Motor neuron (in vitro differentiated cells): ENCODE measurements at regions not wholly inside any gene's neighbourhood (a gene's known extent, or its start where the extent isn't known, plus 50 kb on each side); places are given as distances from the start of the nearest gene placed in this dataset.
A peak's percentile ranks its signal among the peaks of the same experiment; 100 is the strongest.

Experiments
- ATAC-seq, 8 experiments: fragments of 200-7000 bp; cut with Tn5 transposase; replicated peaks in 6 of 8; 2 replicates each; pipeline ENCODE4 v1.8.0; 2021; ENCODE audit warnings: mild to moderate bottlenecking in 8 of 8, moderate library complexity in 8 of 8
- H3K27ac ChIP-seq, 2 donors: fragments of 250-450 bp; sonication (Bioruptor Pico); 2 replicates each; pipeline ENCODE4 v1.9.0; 2021; ENCODE audit warnings: antibody characterized with exemption in 2 of 2, mild to moderate bottlenecking in 2 of 2, moderate library complexity in 1 of 2
- H3K4me1 ChIP-seq, 2 donors: fragments of 250-450 bp; sonication (Bioruptor Pico); replicated peaks in 1 of 2; 2 replicates each; pipeline ENCODE4 v1.6.1; 2021; ENCODE audit warnings: antibody characterized with exemption in 2 of 2, mild to moderate bottlenecking in 2 of 2, moderate library complexity in 1 of 2
- H3K4me3 ChIP-seq, 5 donors: fragments of 250-450 bp; sonication (Bioruptor Pico); 2 replicates each; pipeline ENCODE4 v1.9.0; 2021; ENCODE audit warnings: antibody characterized with exemption in 5 of 5, mild to moderate bottlenecking in 5 of 5, moderate library complexity in 4 of 5
- WGBS, 10 experiments: fragments of 450-650 bp; shearing (Covaris generic); methylation state at CpG; one replicate each; pipeline ENCODE4 v1.0.0; 2022; 5-methylcytosine and 5-hydroxymethylcytosine counted together
- in situ Hi-C, 9 experiments: fragments of 400-800 bp; cut with MboI; loops; one replicate each; pipeline ENCODE4 v1.15.0; 2021; ENCODE audit warnings: low sequenced_read_pairs in 9 of 9, low pct_unique_long_range_greater_than_20kb in 2 of 9; ENCODE audit not compliant: unreplicated experiment in 9 of 9

GRCh38 chr1:163406772-163407171, 85.0 kb downstream of the NUF2 start:
- WGBS, 10 experiments = 0 to 100% (median 83%) methylated on average over 1 to 3 of the region's 7 CpGs; no CpG with 5 or more reads in 3 of the 10 experiments
- in situ Hi-C loops = loop anchor here in 3 of 9 experiments (25.0 kb wide), 2 partner anchors 1381 to 1656 kb away; no protein-coding TSS in a partner anchor
- no peak for ATAC-seq

GRCh38 chr1:163408262-163408661, 86.5 kb downstream of the NUF2 start:
- WGBS, 10 experiments = 37 to 100% (median 95%) methylated on average over 1 to 24 of the region's 24 CpGs; no CpG with 5 or more reads in 1 of the 10 experiments
- in situ Hi-C loops = loop anchor here in 3 of 9 experiments (25.0 kb wide), 2 partner anchors 1379 to 1654 kb away; no protein-coding TSS in a partner anchor
- no peak overlapping the region for H3K4me3 ChIP-seq
- H3K27ac ChIP-seq = no peak overlapping the region
- ATAC-seq = no peak
- H3K4me1 ChIP-seq = peaks cover 22 to 26% of the 10 kb centered on the region in 2 donors

More at GRCh38 chr1:163406772-163407171, 85.0 kb downstream of the NUF2 start:
- no peak overlapping the region for H3K27ac ChIP-seq
- H3K4me3 ChIP-seq = no peak overlapping the region
- H3K4me1 ChIP-seq = peaks cover 18 to 22% of the 10 kb centered on the region in 2 donors

- Histone ChIP-seq H3K27ac (peak overlapping the region; percentile 3 to 11), H3K4me1 (peaks cover 20 to 25% of the 10 kb centered on the region in 2 donors), H3K4me3 (peak overlapping the region in 2 of 5 donors; percentile 7 to 9)
- ATAC-seq = peak in 7 of 8 experiments; percentile 46 to 92 (median 84)
- in situ Hi-C loops = loop anchor here in 4 of 9 experiments (10.0 to 25.0 kb wide), 3 partner anchors 114 to 1652 kb away; no protein-coding TSS in a partner anchor
- WGBS, 10 experiments = 0 to 50% (median 11%) methylated on average over 1 to 9 of the region's 10 CpGs; no CpG with 5 or more reads in 2 of the 10 experiments
Observed at GRCh38 chr1:163410073-163410999, 88.6 kb downstream of the NUF2 start.

GRCh38 chr1:163412221-163412620, 90.5 kb downstream of the NUF2 start:
- in situ Hi-C loops = loop anchor here in 4 of 9 experiments (10.0 to 25.0 kb wide), 3 partner anchors 113 to 1650 kb away; no protein-coding TSS in a partner anchor
- Histone ChIP-seq H3K4me1 (peaks cover 20 to 37% of the 10 kb centered on the region in 2 donors), H3K4me3 (no peak overlapping the region), H3K27ac (no peak overlapping the region)
- WGBS, 10 experiments = 87 to 100% (median 89%) methylated on average over 1 of the region's 1 CpG; no CpG with 5 or more reads in 7 of the 10 experiments
- ATAC-seq = no peak

GRCh38 chr1:163414778-163415177, 93.0 kb downstream of the NUF2 start:
- no peak overlapping the region for H3K4me3 ChIP-seq
- peaks cover 19 to 36% of the 10 kb centered on the region in 2 donors for H3K4me1 ChIP-seq
- in situ Hi-C loops = loop anchor here in 4 of 9 experiments (10.0 to 25.0 kb wide), 3 partner anchors 110 to 1648 kb away; no protein-coding TSS in a partner anchor
- no peak for ATAC-seq
- no peak overlapping the region for H3K27ac ChIP-seq
- 0 to 100% (median 74%) methylated on average over 1 to 3 of the region's 3 CpGs for WGBS, 10 experiments

GRCh38 chr1:163421701-163422100, 99.9 kb downstream of the NUF2 start:
- no peak for ATAC-seq
- Histone ChIP-seq H3K4me1 (peaks cover 10 to 13% of the 10 kb centered on the region in 2 donors), H3K4me3 (no peak overlapping the region), H3K27ac (no peak overlapping the region)
- in situ Hi-C loops = loop anchor here in 3 of 9 experiments (25.0 kb wide), 2 partner anchors 1366 to 1641 kb away; no protein-coding TSS in a partner anchor
- 15 to 100% (median 70%) methylated on average over 1 to 2 of the region's 2 CpGs for WGBS, 10 experiments

- Histone ChIP-seq H3K27ac (no peak overlapping the region), H3K4me3 (no peak overlapping the region), H3K4me1 (peaks cover 21 to 24% of the 10 kb centered on the region in 2 donors)
- WGBS, 10 experiments = 63 to 98% (median 94%) methylated on average over 6 to 27 of the region's 27 CpGs
- no peak for ATAC-seq
- in situ Hi-C loops = loop anchor here in 3 of 9 experiments (25.0 kb wide), 2 partner anchors 1364 to 1639 kb away; no protein-coding TSS in a partner anchor
Observed at GRCh38 chr1:163422738-163423404, 101.1 kb downstream of the NUF2 start.

GRCh38 chr1:163426505-163427251, 104.9 kb downstream of the NUF2 start:
- ATAC-seq = peak in 5 of 8 experiments; percentile 81 to 97 (median 94)
- Histone ChIP-seq H3K4me1 (peaks cover 22 to 23% of the 10 kb centered on the region in 2 donors), H3K27ac (peak overlapping the region; percentile 42 to 68), H3K4me3 (no peak overlapping the region)
- 20 to 70% (median 40%) methylated on average over 1 to 2 of the region's 2 CpGs; no CpG with 5 or more reads in 3 of the 10 experiments for WGBS, 10 experiments
- in situ Hi-C loops = no loop called here

- in situ Hi-C loops = no loop called here
- 0 to 67% (median 21%) methylated on average over 1 to 3 of the region's 3 CpGs; no CpG with 5 or more reads in 1 of the 10 experiments for WGBS, 10 experiments
- ATAC-seq = peak in 3 of 8 experiments; percentile 49 to 66 (median 58)
- Histone ChIP-seq H3K4me1 (peaks cover 19 to 22% of the 10 kb centered on the region in 2 donors), H3K27ac (peak overlapping the region; percentile 6 to 68), H3K4me3 (no peak overlapping the region)
Observed at GRCh38 chr1:163427279-163427678, 105.5 kb downstream of the NUF2 start.

- 4 to 93% (median 81%) methylated on average over 2 to 6 of the region's 6 CpGs; no CpG with 5 or more reads in 1 of the 10 experiments for WGBS, 10 experiments
- in situ Hi-C loops = no loop called here
- peak in 2 of 8 experiments; percentile 34 to 44 for ATAC-seq
- Histone ChIP-seq H3K27ac (no peak overlapping the region), H3K4me3 (no peak overlapping the region), H3K4me1 (peaks cover 38 to 40% of the 10 kb centered on the region in 2 donors)
Observed at GRCh38 chr1:163436140-163436812, 114.5 kb downstream of the NUF2 start.

GRCh38 chr1:163439471-163439870, 117.7 kb downstream of the NUF2 start:
- no peak overlapping the region for H3K4me3 ChIP-seq
- H3K27ac ChIP-seq = peak overlapping the region in 1 of 2 donors; percentile 48
- 0 to 83% (median 44%) methylated on average over 1 to 6 of the region's 6 CpGs; no CpG with 5 or more reads in 2 of the 10 experiments for WGBS, 10 experiments
- in situ Hi-C loops = no loop called here
- H3K4me1 ChIP-seq = peaks cover 62 to 70% of the 10 kb centered on the region in 2 donors
- no peak for ATAC-seq
